Activated naive CD4-positive, alpha-beta T cell treated with anti-CD3 and anti-CD28 coated beads, Interleukin-2, amount 50 U/mL, for 16 hours (primary cell): ENCODE measurements at regions not wholly inside any gene's neighbourhood (a gene's known extent, or its start where the extent isn't known, plus 50 kb on each side); places are given as distances from the start of the nearest gene placed in this dataset.

Experiments
- DNase-seq: peaks from one replicate; pipeline ENCODE4 v3.0.0-alpha.2; 2020

DNA sequence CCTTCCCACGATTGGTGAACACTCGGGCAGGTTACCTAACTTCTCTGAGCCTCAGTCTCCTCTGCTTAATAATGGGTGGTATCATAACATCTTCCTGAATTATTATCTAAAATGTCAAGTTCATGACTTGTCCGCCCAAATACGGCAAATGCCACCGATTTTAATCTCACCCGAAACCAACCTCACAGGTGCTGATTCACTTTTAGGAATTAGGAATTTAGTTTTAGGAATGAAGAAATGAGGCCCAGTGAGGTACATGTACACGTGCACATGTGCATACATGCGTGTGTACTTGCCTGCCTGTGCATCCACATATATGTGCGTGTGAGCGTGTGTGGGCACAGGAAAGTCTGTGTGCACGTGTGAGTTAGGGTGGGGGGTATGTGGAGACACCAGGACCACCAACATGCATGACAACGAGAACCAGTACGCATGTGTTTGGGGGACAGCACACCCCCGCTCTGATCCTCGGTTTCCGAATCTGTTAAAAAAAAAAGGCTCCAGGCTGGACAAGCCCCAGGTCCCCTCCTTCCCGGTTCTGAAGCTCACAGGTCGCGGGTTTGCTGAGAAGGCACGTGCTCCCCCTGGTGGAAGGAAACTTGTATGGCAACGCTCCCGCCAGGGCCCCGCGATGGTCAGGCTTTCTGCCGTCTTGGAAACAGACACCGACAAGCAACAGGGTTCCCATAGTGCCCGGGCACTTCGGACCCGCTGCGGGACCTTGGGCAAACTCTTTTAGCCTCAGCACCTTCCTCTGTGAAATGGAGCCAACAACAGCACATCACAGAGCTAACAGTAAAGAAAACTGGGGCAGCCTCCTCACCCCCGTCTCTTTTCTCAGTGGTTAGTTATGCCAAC lies 219.2 kb downstream of the RBFOX3 start:
- peak; percentile 67 for DNase-seq

DNA sequence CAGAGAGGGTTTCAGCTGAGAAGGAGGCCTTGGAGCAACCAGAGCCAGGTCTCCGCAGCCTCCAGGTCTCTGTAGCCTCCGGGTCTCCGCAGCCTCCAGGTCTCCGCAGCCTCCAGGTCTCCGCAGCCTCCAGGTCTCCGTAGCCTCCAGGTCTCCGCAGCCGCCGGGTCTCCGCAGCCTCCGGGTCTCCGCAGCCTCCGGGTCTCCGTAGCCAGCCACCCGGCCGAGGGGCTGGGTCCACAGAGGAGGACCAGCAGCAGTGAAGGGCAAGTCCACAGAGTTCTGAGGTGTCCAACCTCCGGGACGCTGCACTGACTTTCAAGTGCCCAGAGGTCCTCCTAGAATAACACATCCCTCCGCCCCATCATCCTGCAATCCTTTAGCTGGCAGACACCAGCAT lies 221.0 kb downstream of the RBFOX3 start:
- no peak for DNase-seq

- DNase-seq: no peak
Observed at GRCh38 chr17:79388556-79389295, 222.1 kb downstream of the RBFOX3 start.

GRCh38 chr17:79387783-79388182 lies 223.1 kb downstream of the RBFOX3 start:
- DNase-seq: no peak

- DNase-seq: no peak
Observed at GRCh38 chr17:79385962-79386563, 224.8 kb downstream of the RBFOX3 start.

GRCh38 chr17:79382313-79382712 lies 228.5 kb downstream of the RBFOX3 start:
- DNase-seq: no peak

DNA sequence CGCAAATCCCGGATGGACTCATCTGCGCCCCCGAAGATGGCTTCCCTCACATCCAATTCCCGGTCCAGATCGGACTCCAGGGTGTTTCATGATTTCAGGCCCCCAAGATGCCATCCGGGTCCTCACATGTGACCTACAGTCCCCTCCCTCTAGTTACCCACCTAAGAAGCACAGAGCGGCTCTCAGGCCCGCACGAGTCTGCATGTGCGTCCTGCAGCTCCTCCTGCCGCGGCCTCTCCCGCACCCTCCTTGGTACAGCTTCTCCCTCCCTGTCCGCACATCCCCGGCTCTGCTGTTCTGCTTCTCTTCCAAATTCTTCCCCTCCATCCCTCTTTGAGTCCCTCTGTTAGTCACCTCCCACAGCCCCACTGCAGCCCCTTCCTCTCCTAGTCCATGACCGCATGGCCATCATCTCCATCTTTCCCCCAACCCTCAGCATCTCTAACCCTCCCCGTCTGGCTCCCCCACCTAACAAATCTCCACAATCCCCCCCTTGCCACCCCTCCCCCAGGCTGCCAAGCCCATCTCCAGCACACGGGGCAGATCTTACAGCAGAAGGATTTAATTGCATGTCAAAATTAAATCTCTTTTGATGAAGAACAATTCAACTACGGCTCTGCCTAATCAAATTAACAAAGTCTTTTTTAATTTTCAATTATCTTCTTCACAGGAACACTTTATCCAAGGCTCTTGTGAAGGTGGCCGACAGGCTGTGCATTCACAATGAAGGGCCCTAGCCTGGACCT lies 231.0 kb downstream of the RBFOX3 start:
- no peak for DNase-seq

DNA sequence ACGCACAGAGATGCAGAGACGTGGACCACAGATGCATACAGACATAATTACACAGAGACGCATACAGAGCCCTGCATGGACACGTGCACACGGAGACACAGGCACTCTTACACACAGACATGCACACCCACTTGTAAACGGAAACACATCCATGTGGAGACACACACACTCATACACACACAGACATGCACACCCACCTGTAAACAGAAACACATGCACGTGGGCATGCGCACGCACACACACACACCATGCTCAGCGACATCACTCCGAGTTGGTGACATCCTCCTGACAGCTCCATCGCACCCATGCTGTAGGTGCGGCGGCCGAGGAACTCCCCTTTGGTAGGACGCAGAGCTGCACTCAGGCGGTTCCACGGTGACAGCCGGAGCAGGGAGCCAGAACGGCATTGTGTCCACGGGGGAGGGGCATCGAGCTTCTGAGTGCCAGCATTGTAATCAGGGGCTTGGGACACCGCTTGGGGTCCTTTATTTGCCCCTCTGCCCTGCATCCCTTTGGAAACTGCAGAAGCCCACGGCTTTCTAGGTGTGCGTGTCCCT lies 233.5 kb downstream of the RBFOX3 start:
- no peak for DNase-seq

DNA sequence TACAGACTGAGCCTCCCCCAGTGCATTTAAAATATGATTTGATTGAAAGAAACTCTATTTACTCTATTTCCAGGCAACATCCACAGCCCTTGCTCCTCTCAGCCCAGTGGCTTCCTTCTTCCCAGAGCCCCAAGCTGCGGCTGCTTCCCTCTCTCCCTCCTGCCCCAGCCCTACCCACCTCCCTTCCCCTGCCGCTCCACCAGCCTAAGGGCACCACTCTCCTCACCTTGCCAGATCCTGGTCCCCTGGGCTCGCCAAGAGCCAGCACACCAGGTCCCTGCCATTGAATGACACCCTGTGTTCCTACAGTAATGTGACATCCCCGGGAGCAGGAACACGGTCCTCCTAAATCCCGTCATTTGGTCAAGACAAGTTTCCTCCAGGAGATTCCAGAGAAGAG lies 236.0 kb downstream of the RBFOX3 start:
- no peak for DNase-seq

DNA sequence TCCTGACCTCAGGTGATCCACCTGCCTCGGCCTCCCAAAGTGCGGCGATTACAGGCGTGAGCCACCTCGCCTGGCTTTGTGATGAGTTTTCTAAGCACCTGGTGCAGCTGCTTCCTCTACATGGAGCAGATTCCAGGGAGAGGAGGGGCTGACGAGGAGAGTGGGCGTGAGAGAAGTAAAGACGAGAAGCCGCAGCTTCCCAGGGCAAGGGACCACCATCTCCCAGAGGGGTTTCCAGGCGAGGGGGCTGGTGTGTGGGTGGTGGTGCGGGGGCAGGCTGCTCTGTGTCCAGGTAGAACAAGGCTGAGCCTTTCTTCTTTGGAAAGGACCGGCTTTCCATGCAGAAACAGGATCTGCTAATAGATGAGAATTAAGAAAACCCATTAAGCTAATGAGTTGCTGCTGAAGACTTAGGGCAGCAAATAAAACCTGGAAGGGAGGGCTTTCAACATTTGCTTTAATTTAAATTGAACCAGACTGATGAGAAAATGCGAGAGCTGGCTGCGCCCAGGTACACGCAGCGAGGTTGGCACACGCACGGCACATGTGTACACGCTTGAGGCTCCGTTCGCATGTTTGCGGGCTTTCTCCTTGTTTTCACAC lies 236.7 kb downstream of the RBFOX3 start:
- no peak for DNase-seq

DNA sequence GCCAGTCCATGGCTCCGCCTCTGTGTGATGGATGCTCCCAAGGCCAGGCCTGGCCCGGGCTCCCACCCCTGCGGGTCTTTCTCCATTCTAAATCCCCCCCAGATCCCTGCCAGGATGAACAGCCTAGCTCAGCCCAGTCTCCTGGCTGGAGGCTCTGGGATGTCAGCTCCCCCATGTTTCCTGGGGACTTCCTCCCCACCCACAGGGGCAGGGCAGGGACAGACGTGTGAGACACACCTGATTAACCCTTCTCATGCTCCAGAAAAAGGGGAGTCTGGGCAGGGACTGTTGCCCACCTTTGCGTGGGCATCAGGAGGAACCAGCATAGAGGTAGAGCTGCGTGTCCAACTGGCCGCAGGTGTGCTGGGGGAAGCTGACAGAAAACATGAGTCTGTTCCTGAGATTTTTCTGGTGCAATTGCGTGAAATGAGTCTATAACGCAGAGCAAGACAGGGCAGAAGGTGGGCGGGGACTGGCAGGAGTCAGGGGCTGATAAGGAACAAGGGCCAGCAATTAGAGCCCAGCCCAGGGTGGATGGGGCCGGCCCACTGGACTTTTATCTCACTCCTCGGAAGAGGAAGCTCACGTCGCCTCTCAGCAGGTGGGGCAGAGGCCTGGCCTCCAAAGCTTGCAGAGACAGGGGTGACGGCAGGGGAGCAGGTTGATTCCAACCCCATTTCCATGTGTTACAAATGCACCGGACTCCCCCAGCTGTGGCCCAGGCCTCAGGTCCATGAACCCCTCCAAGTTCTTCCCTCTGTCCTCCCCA lies 238.2 kb downstream of the RBFOX3 start:
- no peak for DNase-seq

- no peak for DNase-seq
Observed at GRCh38 chr17:79371984-79372383, 238.9 kb downstream of the RBFOX3 start.

- no peak for DNase-seq
Observed at GRCh38 chr17:79370594-79370993, 240.3 kb downstream of the RBFOX3 start.

DNA sequence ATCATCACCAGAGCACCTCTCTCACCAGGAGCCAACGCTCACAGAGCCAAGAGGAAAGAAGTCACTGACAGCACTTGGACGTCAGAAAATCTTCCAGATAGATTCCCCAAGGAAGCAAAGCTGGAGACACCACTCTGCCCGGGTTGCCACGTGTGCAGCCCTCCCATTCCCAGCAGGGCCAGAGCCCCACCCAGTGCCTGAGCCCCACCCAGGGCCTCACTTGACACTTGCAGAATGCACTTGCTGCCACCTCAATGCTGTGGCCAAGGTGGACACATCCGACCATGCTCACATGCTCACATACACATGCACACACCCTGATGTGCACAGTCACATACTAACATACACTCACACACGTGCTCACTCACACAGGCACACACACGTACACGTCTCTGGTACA lies 240.7 kb downstream of the RBFOX3 start:
- DNase-seq: no peak

GRCh38 chr17:79369532-79369931 lies 241.3 kb downstream of the RBFOX3 start:
- DNase-seq: no peak

DNA sequence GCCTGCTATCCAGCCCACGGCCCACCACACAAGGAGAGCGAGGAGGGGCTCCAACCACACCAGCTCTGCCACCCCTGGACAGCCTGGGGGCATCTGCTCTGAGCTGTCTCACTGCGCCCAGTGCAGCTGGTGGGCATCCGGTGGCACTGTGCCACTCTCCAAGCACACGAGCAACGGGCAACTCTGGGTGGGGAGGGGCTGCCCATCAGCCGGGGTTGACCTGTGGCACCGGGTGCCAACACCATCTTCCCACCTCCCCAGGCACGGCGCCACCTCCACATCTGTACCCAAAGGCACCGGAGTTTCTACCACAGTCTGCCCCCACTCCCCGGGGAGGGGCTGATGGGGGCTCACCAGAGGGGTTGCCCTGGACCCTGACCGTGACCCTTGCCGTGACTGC lies 241.8 kb downstream of the RBFOX3 start:
- DNase-seq: no peak

DNA sequence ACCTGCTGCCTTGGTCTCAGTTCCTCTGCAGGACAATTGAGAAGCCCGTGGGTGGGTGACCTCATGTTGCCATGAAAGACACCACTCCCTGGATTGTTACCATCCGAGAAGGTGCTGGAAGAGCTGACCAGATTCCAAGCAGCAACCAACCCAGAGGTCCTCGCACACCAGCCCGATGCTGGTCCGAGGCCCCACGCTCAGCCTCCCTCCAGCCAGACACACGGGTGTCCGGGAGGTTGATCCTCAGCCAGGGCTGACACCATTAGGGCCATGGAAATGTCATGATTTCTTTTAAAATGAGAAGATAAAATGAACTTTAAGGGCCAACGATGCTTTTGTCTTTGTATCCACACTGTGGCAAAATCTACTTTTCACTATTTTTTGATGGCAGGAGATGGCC lies 242.3 kb downstream of the RBFOX3 start:
- no peak for DNase-seq

- no peak for DNase-seq
Observed at GRCh38 chr17:79366988-79367571, 243.8 kb downstream of the RBFOX3 start.

DNA sequence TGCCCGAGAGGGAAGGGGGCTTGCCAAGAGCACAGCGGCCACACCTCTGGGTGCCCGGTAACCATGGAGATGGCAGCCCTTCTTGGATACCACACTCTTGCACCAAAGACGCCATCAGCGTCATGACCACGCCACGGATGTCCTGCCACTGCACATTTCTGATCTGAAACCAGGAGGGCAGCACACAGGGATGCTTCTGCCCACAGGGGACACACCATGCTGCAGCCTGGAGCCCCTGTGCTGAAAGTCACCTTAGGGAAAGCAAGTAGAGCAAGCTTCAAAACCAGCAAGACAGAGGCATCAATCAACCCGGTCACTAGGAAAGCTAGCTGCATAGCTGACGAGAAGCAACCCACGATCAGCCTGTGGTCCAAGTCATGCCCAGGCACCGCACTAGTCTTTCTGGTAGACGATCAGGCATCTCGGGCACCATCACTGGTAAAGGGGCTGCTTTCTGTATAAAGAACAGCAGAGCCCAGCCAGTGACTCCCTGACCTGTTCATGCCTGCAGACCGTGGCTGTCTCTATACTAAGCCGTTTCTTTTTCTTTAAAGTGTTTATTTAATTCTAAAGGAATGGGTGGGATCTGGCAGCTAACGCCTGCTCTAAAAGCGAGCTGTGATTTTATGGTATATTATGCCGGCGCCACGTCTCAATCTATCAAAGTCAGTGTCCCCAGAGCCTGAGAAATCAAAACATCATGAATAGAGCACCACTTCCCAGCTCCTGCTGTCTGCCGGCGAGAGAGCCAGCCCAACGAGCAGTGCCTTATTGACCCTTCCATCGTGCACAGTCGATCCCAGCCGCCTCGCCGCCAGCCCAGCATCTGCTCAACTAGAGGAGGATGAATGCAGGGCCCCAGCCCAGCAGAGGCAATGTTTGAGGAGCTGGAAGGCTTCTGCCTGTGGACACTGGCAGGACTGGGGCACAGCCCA lies 244.7 kb downstream of the RBFOX3 start:
- no peak for DNase-seq

GRCh38 chr17:79365351-79365750 lies 245.5 kb downstream of the RBFOX3 start:
- DNase-seq: no peak
